H9 (cell line): ENCODE measurements at regions not wholly inside any gene's neighbourhood (a gene's known extent, or its start where the extent isn't known, plus 50 kb on each side); places are given as distances from the start of the nearest gene placed in this dataset.

Source experiments
- DNase-seq: peaks from one replicate; pipeline ENCODE4 v3.0.0-alpha.2; 2017
- H2AFZ ChIP-seq: one replicate; pipeline ENCODE4 v1.6.1; 2013; ENCODE audit warnings: mild to moderate bottlenecking, low read length, control low read depth, moderate library complexity
- H2AK5ac ChIP-seq: 2 replicates; pipeline ENCODE4 v1.6.1; 2013; ENCODE audit warnings: low read length, control low read depth, mixed read lengths; ENCODE audit not compliant: insufficient read length
- H2BK120ac ChIP-seq: one replicate; pipeline ENCODE4 v1.6.1; 2013; ENCODE audit warnings: low read depth, mild to moderate bottlenecking, low read length, control low read depth, inconsistent platforms; ENCODE audit not compliant: poor library complexity, severe bottlenecking
- H2BK12ac ChIP-seq: 2 replicates; pipeline ENCODE4 v1.6.1; 2013; ENCODE audit warnings: low read length, control low read depth, mixed read lengths, low read depth; ENCODE audit not compliant: insufficient read length
- H2BK15ac ChIP-seq: 2 replicates; pipeline ENCODE4 v1.6.1; 2013; ENCODE audit warnings: low read depth, low read length, control low read depth
- H2BK20ac ChIP-seq: one replicate; pipeline ENCODE4 v1.6.1; 2013; ENCODE audit warnings: low read depth, mild to moderate bottlenecking, low read length, control low read depth, inconsistent platforms; ENCODE audit not compliant: poor library complexity, severe bottlenecking
- H2BK5ac ChIP-seq: 2 replicates; pipeline ENCODE4 v1.6.1; 2013; ENCODE audit warnings: low read length, control low read depth, mixed read lengths; ENCODE audit not compliant: insufficient read length
- H3K14ac ChIP-seq: 2 replicates; pipeline ENCODE4 v1.6.1; 2013; ENCODE audit warnings: low read length, control low read depth; ENCODE audit not compliant: insufficient read depth
- H3K18ac ChIP-seq: 2 replicates; pipeline ENCODE4 v1.6.1; 2013; ENCODE audit warnings: low read depth, mild to moderate bottlenecking, mixed read lengths, low read length, control low read depth; ENCODE audit not compliant: insufficient read length
- H3K23ac ChIP-seq: 2 replicates; pipeline ENCODE4 v1.6.1; 2013; ENCODE audit warnings: low read length, control low read depth, mixed read lengths, low read depth; ENCODE audit not compliant: insufficient read length
- H3K23me2 ChIP-seq: 2 replicates; pipeline ENCODE4 v1.6.1; 2013; ENCODE audit warnings: low read depth, mild to moderate bottlenecking, mixed read lengths, low read length, control low read depth; ENCODE audit not compliant: insufficient read length, poor library complexity, severe bottlenecking
- H3K27ac ChIP-seq: 2 replicates; pipeline ENCODE4 v1.5.1; 2013; ENCODE audit warnings: low read length, control low read depth, mixed read lengths, low read depth; ENCODE audit not compliant: insufficient read length
- H3K27me3 ChIP-seq: 2 replicates; pipeline ENCODE4 v1.6.1; 2013; ENCODE audit warnings: low read length, control low read depth, inconsistent platforms; ENCODE audit not compliant: insufficient read depth
- H3K4ac ChIP-seq: 2 replicates; pipeline ENCODE4 v1.6.1; 2013; ENCODE audit warnings: low read depth, mild to moderate bottlenecking, control low read depth, inconsistent platforms, low read length, moderate library complexity
- H3K4me1 ChIP-seq: 2 replicates; pipeline ENCODE4 v1.6.1; 2013; ENCODE audit warnings: low read length, control low read depth, inconsistent platforms; ENCODE audit not compliant: insufficient read depth
- H3K4me2 ChIP-seq: 2 replicates; pipeline ENCODE4 v1.6.1; 2013; ENCODE audit warnings: low read length, control low read depth, mixed read lengths; ENCODE audit not compliant: insufficient read length, insufficient read depth
- H3K56ac ChIP-seq: 2 replicates; pipeline ENCODE4 v1.6.1; 2013; ENCODE audit warnings: low read depth, mild to moderate bottlenecking, mixed read lengths, low read length, control low read depth; ENCODE audit not compliant: insufficient read length
- H3K79me1 ChIP-seq: 2 replicates; pipeline ENCODE4 v1.6.1; 2013; ENCODE audit warnings: low read depth, mild to moderate bottlenecking, moderate library complexity, low read length, control low read depth, inconsistent platforms; ENCODE audit not compliant: insufficient read depth, poor library complexity, severe bottlenecking
- H3K79me2 ChIP-seq: 2 replicates; pipeline ENCODE4 v1.6.1; 2013; ENCODE audit warnings: low read length, control low read depth, inconsistent platforms; ENCODE audit not compliant: insufficient read depth
- H3K9ac ChIP-seq: 2 replicates; pipeline ENCODE4 v1.6.1; 2013; ENCODE audit warnings: low read length, control low read depth, mixed read lengths; ENCODE audit not compliant: insufficient read length; ENCODE audit errors: extremely low read depth
- H3K9me3 ChIP-seq: one replicate; pipeline ENCODE4 v1.6.1; 2013; ENCODE audit warnings: low read depth, low read length, inconsistent platforms; ENCODE audit not compliant: control insufficient read depth
- H3T11ph ChIP-seq: one replicate; pipeline ENCODE4 v1.6.1; 2013; ENCODE audit warnings: mild to moderate bottlenecking, low read length, control low read depth, inconsistent platforms
- H4K20me1 ChIP-seq: one replicate; pipeline ENCODE4 v1.6.1; 2013; ENCODE audit not compliant: control insufficient read depth, insufficient read length, insufficient read depth
- H4K5ac ChIP-seq: 2 replicates; pipeline ENCODE4 v1.6.1; 2013; ENCODE audit warnings: low read depth, mild to moderate bottlenecking, mixed read lengths, low read length, control low read depth; ENCODE audit not compliant: insufficient read length
- H4K8ac ChIP-seq: replicated peaks from 2 replicates; pipeline ENCODE4 v1.6.1; 2013; ENCODE audit warnings: low read length, control low read depth, mixed read lengths, low read depth; ENCODE audit not compliant: insufficient read length
- H4K91ac ChIP-seq: 2 replicates; pipeline ENCODE4 v1.6.1; 2013; ENCODE audit warnings: low read depth, mild to moderate bottlenecking, moderate library complexity, mixed read lengths, low read length, control low read depth; ENCODE audit not compliant: insufficient read length
- H3K27ac Mint-ChIP-seq, 3 experiments: 2 replicates in 2 of 3; 3 replicates in 1 of 3; pipeline ENCODE4 v1.8.0; 2020 to 2021; ENCODE audit warnings: mixed read lengths in 3 of 3, mild to moderate bottlenecking in 1 of 3, moderate library complexity in 1 of 3
- H3K27me3 Mint-ChIP-seq: 2 replicates; pipeline ENCODE4 v1.8.0; 2021; ENCODE audit warnings: low read depth, mild to moderate bottlenecking, moderate library complexity, mixed read lengths
- H3K36me3 Mint-ChIP-seq, 3 experiments: 2 replicates in 2 of 3; 3 replicates in 1 of 3; pipeline ENCODE4 v1.8.0; 2020 to 2021; ENCODE audit warnings: low read depth in 3 of 3, mixed read lengths in 3 of 3; ENCODE audit not compliant: insufficient read depth in 1 of 3
- H3K4me1 Mint-ChIP-seq, 2 experiments: 2 replicates each; pipeline ENCODE4 v1.8.0; 2020; ENCODE audit warnings: mixed read lengths in 2 of 2
- H3K4me3 Mint-ChIP-seq, 2 experiments: 2 replicates in 1 of 2; 3 replicates in 1 of 2; pipeline ENCODE4 v1.8.0; 2020 to 2021; ENCODE audit warnings: mild to moderate bottlenecking in 2 of 2, mixed read lengths in 2 of 2, moderate library complexity in 1 of 2
- H3K9me3 Mint-ChIP-seq, 2 experiments: 2 replicates in 1 of 2; 3 replicates in 1 of 2; pipeline ENCODE4 v1.8.0; 2020; ENCODE audit warnings: mild to moderate bottlenecking in 2 of 2, mixed read lengths in 2 of 2, moderate library complexity in 1 of 2
- WGBS: extraction: QIAGEN DNeasy Blood & Tissue Kit; methylation state at CpG from one replicate; pipeline ENCODE4 v1.1.7; 2013; ENCODE audit warnings: missing lambda C conversion rate, low lambda C conversion rate, mixed read lengths; ENCODE audit not compliant: insufficient read length; ENCODE audit errors: extremely low coverage; 5-methylcytosine and 5-hydroxymethylcytosine counted together
- TF ChIP-seq, protein P1 (sequence below): fragments of 200-600 bp; sonication (generic); conservative IDR thresholded peaks from 3 replicates; pipeline ENCODE4 v1.8.0; 2021; ENCODE audit warnings: antibody characterized with exemption, mild to moderate bottlenecking

GRCh38 chr14:38608244-38608643 lies 352.4 kb upstream of the CLEC14A start:
- no CpG with 5 or more reads among the region's 1 CpG for WGBS
- H3K4me1 Mint-ChIP-seq = peaks cover 11 to 12% of the 10 kb centered on the region in 2 experiments

More at GRCh38 chr14:38608244-38608643, 352.4 kb upstream of the CLEC14A start:
- DNase-seq = no peak
- no peaks in the 10 kb centered on the region; the same call in 1 of the 2 replicates for H3K4me1 ChIP-seq
- H4K20me1 ChIP-seq = no peaks in the 10 kb centered on the region
- H2BK5ac ChIP-seq = no peak overlapping the region
- no peak overlapping the region for H4K5ac ChIP-seq
- no peaks in the 10 kb centered on the region for H3K9me3 ChIP-seq
- H3K4me3 Mint-ChIP-seq = no peak overlapping the region
- no peaks in the 10 kb centered on the region for H3K79me2 ChIP-seq
- no peak overlapping the region for H2BK12ac ChIP-seq
- H3T11ph ChIP-seq = no peak overlapping the region
- H3K56ac ChIP-seq = no peak overlapping the region
- no peak overlapping the region for H4K91ac ChIP-seq
- H2BK120ac ChIP-seq = no peak overlapping the region
- H2AFZ ChIP-seq = no peak overlapping the region
- no peak overlapping the region for H3K18ac ChIP-seq
- H3K27me3 Mint-ChIP-seq = peaks cover 8% of the 10 kb centered on the region; the same call in 1 of the 2 replicates
- H3K23ac ChIP-seq = no peak overlapping the region
- H3K9me3 Mint-ChIP-seq = peaks cover 6 to 9% of the 10 kb centered on the region in 2 experiments; a peak in 4 of 5 replicates
- no peak overlapping the region for H2BK15ac ChIP-seq
- TF ChIP-seq, protein P1, sequence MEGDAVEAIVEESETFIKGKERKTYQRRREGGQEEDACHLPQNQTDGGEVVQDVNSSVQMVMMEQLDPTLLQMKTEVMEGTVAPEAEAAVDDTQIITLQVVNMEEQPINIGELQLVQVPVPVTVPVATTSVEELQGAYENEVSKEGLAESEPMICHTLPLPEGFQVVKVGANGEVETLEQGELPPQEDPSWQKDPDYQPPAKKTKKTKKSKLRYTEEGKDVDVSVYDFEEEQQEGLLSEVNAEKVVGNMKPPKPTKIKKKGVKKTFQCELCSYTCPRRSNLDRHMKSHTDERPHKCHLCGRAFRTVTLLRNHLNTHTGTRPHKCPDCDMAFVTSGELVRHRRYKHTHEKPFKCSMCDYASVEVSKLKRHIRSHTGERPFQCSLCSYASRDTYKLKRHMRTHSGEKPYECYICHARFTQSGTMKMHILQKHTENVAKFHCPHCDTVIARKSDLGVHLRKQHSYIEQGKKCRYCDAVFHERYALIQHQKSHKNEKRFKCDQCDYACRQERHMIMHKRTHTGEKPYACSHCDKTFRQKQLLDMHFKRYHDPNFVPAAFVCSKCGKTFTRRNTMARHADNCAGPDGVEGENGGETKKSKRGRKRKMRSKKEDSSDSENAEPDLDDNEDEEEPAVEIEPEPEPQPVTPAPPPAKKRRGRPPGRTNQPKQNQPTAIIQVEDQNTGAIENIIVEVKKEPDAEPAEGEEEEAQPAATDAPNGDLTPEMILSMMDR = no peak
- no peak overlapping the region for H3K27ac ChIP-seq
- no peak overlapping the region for H3K9ac ChIP-seq
- no peak overlapping the region for H4K8ac ChIP-seq
- H3K27me3 ChIP-seq = no peaks in the 10 kb centered on the region
- no peak overlapping the region for H3K27ac Mint-ChIP-seq
- H3K36me3 Mint-ChIP-seq = 0 out of 7 replicates have a peak, but pooled peaks cover 0 to 4% (median 0%) of the 10 kb centered on the region in 3 experiments
- no peak overlapping the region for H2AK5ac ChIP-seq
- no peak overlapping the region for H3K4ac ChIP-seq
- H3K14ac ChIP-seq = no peak overlapping the region
- H3K79me1 ChIP-seq = no peaks in the 10 kb centered on the region
- no peak overlapping the region for H2BK20ac ChIP-seq
- no peaks in the 10 kb centered on the region for H3K23me2 ChIP-seq
- no peak overlapping the region for H3K4me2 ChIP-seq
